HG03108 (cell line): ENCODE measurements at regions not wholly inside any gene's neighbourhood (a gene's known extent, or its start where the extent isn't known, plus 50 kb on each side); places are given as distances from the start of the nearest gene placed in this dataset.
"Not testable (repeated sequence)": the region's sequence is repeated elsewhere in the genome, so short reads cannot be mapped to it uniquely, and the experiment has no call there.

Experiments used
- ATAC-seq: cut with Tn5 transposase; IDR thresholded peaks from one replicate; pipeline ENCODE4 v1.9.1; 2021; ENCODE audit warnings: moderate library complexity; ENCODE audit not compliant: unreplicated experiment

DNA sequence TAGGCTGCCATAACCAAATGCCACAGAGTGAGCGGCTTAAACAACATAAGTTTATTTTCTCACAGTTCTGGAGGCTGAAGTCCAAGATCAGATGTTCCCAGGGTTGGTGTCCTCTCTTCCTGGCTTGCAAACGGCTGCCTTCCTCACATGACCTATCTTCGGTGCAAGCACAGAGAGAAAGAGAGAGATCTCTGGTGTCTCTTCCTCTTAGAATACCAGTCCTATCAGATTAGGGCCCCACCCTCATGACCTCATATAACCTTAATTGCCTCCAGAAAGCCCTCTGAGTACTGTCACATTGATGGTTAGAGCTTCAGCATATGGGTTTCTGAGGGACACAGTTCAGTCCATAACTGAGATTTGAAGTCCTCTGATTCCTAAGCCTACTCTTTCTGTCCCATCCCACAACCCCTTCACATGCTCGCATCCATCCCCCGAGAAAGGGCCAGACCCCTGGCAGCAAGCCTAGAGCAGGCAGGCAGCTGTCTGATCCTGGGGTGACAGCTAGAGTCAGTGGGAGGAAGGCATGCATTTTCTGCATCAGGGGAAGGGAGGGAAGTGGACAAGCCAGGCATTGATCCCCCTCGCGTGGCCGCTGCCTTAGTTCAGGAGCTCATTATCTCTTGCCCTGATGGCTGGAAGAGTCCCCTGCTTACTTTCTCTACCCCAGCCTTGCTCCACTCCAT, 114.1 kb downstream of the FAR1 start:
- no peak for ATAC-seq

DNA sequence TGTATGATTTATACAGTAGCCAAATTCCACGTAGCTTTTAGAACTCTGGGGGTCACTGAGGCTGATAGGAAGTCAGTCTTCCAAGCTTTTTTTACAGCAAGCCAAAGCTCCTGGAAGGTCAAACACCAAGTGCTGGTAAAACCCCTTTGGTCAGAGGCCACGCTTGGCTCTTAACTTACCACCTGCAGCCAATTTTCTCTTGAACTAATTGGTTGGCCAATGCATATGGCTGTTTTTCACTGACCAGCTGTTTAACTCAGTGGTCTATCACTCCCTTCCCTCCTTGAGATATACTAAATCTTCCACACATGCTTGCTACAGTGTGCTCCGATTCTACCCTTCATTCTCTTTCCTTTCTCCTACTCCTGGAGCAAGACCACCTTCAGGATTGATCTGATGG, 116.0 kb downstream of the FAR1 start:
- ATAC-seq = no peak

DNA sequence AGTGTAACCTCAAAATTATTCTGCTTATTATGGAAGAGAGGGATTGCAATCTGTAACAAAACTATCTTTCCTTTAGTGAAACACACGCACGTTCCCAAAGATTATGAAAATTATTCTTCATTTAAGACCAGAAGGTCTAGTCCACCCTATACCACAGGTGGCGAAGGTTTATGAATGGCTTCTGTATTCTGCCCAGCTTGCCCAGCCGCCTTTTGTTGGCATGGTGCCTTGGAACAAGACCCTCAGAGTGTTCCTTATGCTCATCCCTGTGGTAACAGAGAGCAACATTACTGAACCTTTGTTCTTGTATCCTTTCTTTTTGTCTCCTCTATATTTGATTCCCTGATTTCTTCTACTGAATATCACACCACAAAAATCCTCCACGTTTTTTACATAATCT, 116.4 kb downstream of the FAR1 start:
- ATAC-seq = no peak

DNA sequence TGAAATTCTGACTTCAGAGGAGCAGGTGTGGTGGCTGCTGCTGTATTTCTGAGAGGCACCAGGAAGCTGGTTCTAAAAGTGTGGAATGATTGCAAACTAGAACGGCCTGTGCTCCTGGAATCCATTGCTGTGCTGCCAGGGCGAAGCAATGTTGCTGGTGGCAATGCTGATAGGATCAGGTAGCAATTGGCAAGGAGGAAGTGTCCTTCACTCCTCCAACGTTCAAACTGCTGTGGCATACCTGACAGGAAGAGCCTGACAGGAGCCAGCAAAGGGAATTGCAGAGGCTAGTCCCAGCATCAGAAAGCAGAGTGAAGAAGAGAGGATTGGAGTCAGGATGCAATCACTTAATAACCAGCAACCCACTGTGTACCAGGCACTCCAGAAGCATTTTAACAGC, 118.2 kb downstream of the FAR1 start:
- no peak for ATAC-seq

DNA sequence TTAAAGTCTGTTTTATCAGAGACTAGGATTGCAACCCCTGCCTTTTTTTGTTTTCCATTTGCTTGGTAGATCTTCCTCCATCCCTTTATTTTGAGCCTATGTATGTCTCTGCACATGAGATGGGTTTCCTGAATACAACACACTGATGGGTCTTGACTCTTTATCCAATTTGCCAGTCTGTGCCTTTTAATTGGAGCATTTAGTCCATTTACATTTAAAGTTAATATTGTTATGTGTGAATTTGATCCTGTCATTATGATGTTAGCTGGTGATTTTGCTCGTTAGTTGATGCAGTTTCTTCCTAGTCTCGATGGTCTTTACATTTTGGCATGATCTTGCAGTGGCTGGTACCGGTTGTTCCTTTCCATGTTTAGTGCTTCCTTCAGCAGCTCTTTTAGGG, 129.1 kb downstream of the FAR1 start:
- ATAC-seq = not testable (repeated sequence)

DNA sequence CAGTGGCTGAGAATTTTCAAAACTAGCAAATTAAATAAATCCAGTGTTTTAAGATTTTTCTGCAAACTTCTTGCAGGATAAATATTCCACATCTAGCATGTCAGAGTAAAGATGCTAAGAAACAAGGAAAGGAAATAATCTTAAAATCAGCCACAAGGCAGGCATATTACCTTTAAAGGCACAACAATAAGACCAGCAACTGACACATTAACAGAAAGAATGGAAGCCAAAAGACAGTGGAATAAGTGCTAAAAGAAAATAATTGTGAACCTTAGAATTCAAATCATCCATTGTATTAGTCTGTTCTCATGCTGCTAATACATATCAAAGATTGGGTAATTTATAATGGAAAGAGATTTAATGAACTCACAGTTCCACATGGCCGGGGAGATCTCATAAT, 132.4 kb downstream of the FAR1 start:
- no peak for ATAC-seq

DNA sequence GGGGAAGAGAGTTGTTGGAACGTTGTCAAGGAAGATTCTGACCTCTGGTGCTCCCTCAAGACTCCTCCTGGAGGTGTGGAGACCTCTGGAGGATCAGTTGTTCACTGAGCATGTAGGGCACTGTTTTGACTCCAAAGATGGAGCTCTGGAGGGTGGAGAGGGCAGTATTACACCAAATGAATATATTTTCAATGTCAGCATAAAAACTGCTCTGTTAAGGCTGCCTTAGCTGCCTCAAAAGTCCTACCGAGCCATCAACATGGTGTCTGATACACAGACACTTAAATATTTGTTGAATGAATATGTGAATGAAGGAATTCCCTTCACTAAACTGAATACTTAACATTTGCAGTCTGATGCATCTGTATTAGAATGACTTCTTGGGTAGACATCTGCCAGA, 144.2 kb upstream of the SPON1 start:
- no peak for ATAC-seq

DNA sequence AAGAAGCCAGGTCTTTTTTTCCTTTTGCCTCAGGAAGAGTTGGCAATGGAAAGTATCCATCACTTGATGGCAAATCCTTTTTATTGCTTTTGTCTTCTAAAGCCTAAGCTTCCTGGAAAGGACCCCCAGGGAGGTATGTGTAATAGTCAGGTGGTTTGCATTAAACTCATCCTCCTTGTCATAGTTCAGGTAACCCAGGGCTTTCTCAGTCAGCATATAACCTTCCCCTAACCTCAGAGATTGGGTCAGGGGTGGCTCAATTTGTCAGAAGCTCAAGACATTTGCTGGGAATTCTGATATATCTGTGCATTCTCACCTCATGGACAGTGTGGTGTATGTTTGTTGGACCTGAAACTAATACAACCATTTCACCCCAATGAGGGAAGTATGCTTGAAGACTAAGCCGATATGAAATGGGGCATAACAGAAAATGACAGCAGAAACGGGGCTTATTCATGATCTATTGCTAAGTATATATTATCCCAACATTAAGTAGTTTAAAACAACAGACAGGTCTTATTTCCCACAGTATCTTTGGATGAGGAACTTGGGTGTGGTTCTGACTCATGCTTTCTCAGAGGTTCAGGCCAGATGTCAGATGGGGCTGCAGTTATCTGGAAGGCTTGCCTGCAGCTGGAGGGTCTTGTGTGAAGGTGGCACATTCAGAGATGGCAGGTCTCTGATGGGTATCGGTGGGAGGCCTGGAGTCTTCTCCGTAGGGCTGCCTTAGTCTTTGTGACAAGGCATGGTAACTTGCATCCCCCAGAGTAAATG, 135.8 kb upstream of the SPON1 start:
- ATAC-seq = no peak

DNA sequence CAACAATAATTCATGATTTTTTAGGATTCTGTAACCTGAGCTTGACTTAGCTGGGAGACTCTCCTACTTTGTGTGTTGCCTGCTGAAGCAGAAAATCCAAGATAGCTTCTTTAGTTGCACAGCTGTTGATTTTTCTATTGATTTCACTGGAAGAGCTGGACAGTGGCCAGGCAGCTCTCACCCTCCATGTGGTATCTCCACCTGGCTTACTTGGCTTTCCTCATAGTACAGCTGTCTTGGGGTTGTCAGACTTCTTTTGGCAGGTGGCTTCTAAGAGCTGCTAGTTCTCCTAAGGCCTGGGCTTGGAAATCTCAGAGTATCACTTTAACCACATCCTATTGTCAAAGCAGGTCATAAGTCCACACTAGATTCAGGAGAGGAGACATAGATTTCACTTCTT, 130.8 kb upstream of the SPON1 start:
- ATAC-seq = no peak

DNA sequence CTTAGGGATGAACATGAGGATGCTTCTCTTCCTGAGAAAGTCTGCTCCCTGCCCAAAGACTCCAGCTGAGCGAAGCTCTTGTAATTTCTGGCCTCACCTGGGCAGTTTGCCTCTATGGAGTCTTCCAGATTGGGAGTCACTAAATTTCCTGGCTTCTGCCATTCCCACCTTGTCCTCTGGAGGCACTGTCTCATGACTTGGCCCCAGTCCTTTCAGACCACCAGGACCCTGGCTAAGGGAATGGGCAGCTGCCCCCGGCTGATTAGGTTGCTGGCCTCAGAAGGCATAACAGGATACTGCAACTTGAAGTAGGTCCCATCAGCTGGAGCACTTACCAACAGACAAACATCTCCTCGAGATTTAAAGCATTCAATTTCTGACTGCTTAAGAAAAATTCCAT, 128.1 kb upstream of the SPON1 start:
- ATAC-seq = no peak

DNA sequence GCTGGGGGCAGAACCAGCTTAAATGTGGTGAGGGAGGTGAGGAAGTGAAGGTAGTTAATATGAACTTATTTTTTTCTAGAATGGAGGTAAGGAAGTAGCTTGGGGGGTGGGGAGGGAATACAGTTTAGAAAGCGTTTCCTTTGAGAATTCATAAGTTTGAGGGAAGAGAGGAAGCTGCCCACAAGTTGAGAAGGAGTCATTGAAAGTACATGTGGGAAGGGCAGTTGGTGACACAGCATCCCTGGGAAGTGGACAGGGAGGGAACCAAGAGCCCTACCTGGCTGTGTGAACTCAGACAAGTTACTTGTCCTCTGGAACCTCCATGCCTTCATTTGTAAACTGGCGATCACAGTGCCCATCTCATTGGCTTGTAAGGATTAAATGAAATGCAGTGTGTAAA, 125.9 kb upstream of the SPON1 start:
- no peak for ATAC-seq

DNA sequence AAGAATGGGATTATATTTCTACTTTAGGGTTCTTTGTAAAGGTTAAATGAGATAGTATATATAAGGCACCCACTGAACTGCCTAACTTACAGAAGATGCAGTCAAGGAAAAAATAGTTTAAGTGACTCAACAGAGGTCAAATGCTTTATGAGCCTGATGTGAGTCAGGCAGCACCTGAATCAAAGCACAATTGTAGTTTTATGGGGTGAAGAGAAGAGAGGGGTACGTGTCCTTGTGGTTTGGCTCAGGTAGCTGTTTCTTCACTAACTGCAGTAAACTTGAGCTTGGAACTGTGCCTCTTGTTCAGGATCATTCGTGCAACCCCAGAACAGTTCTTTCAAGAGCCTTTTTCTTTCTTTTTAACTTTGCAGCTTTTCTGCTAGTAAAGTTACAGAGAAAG, 125.2 kb upstream of the SPON1 start:
- no peak for ATAC-seq

DNA sequence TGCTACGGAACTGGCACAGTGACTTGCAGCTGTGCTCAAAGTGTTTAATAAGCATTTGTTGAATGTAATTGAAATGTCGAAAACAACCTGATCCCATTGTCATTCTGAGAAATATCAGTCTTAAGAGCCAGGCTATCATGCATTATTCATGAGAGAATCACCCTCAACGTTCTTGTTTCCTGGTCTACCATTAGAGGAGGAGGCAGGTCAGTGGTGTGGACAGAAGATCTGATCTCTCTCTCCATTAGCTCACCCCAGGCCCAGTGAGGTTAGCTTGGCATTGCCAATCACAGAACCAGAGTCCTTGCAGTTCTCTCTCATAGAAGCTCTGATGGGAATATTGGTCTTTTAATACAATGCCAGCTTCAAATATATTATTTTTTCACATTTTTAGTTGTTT, 121.1 kb upstream of the SPON1 start:
- ATAC-seq = no peak

DNA sequence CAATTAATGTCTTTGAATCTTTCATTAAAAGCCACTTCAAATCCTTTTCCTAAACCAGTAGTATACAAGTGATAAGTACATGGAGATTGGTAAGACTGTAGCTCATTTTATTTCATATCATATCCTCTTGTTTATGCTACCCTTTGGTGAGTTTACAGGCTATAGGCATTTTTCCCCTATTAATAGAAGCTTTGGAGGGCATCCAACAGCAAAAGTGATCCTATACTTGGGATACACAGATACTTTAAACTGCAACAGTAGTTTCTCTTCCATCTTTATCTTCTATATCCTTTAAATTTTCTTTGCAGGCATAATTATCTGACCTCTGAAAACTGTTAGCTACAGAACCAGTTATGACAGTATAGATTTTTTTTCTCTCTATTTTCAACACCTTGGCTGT, 114.5 kb upstream of the SPON1 start:
- ATAC-seq = no peak

DNA sequence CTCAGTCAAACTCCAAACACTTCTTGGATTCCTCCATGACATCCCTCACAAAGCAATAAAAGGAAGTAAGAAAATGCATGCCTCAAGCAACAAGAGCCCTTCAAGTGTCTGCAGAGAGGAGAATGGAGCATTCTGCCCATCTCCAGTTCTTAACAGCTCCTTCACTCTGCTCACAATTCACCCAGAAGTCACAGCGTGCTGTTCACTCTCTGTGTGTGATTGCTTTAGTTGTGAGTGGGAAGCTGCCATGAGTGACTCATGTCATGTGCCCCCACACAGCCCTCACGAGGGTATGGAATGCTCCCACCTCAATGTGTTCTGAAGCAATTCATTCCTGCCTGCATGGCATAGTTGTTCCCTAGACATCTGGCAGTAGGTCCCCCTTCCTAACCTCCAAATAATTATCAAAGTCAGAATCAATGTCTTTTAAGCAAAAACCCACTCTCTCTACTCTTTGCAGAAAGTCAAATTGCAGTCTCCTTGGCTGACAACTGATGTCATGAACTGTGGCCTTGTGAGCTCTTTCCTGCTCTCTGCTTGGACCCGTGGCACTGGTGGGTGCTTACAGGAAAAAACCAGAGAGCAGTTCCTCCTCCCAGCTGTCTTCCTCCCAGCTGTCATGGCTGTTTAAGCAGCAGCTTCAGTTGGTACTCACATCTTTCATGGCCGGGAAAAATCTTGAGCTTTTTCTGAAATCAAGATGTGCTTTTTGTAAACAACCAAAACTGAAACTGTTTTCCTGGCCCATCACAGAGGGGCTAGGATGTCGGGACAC, 112.1 kb upstream of the SPON1 start:
- ATAC-seq = no peak

DNA sequence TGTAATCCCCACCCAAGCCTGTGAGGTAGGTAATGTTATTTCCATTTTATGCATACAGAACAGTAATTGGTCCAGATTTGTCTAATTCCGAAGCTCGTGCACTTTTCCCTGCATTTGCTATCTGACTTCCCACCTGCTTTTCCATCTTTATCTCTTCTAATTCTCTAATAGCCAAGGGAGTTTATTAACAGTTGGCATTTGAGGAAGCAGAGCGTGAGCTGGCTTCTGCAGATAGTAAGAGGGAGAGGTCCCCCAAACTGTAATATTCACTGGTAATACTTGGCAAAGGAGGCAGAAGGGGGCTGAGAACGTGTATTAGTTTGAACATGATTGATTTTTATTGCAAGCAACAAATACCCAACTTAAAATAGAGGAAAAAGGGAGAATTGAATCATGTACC, 110.8 kb upstream of the SPON1 start:
- no peak for ATAC-seq

DNA sequence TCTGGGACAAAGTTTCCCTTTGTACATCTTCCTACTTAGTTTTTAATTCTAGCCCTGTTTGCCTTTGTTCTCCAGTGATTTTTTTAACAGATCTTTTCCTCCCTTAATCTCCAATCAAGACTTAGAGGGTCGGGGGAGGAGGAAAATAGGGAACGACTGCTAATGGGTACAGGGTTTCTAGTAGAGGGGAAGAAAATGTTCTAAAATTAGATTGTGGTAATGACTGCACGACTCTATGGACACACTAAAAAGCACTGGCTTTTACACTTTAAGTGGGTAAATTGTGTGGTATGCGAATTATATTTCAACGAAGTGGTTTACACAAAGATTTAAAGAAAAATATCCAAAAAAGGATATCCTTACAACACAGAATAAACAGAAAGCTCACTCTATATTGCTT, 110.0 kb upstream of the SPON1 start:
- no peak for ATAC-seq

DNA sequence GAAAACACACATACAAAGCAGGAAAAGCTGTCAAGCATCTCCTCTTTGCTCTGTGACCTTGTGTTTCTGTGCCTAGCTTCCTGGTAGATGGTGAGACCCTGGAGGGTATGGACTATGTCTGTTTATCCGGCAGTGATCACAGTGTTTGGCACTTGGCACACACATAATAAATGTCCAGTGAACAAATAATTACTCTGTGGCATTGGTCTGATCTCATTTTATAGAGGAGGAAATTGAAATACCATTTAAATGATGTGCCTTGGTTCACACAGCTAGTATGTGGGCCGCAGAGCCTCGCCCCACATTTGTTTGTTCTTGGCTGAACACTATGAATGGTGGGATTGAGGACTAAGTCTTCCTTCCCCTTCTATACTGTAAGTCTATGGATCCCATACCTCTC, 104.7 kb upstream of the SPON1 start:
- no peak for ATAC-seq

DNA sequence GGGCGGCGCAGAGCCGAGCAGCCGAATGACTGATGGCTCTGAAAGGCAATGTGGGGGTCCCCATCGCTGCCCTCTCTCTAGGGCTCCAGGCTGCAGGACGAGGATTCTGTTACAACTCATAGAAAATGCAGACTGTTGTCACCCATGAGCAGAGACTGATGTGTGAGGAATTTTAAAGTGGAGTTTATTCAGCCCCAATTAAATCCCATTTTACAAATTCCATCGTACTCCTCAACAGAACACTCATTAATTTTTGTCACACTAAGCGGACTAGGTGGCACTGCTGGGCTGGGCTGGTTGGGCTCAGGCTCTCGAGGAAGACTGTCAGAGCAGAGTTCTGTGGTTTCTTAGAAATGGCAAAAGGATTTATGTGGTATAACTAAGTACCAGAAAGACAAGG, 102.6 kb upstream of the SPON1 start:
- ATAC-seq = no peak

DNA sequence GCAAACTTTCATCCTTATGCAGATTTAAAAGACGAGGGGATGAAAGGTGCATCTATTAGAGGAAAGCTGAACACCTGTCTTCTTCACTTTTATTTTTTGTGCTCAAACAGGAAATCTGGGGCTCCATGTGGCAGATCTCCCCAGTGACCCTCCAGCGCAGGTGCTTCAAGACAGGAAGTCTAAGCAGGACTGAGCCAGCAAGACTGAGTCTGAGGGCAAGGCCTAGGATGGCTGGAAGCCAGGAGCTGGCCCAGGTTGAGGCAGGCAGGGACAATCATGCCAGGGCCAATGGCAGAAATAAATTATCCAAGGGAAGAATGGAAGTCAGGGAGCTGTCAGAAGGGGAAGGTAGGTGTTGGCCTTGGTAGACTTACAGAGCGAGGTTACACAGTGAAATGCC, 101.1 kb upstream of the SPON1 start:
- peak; percentile 74 for ATAC-seq

DNA sequence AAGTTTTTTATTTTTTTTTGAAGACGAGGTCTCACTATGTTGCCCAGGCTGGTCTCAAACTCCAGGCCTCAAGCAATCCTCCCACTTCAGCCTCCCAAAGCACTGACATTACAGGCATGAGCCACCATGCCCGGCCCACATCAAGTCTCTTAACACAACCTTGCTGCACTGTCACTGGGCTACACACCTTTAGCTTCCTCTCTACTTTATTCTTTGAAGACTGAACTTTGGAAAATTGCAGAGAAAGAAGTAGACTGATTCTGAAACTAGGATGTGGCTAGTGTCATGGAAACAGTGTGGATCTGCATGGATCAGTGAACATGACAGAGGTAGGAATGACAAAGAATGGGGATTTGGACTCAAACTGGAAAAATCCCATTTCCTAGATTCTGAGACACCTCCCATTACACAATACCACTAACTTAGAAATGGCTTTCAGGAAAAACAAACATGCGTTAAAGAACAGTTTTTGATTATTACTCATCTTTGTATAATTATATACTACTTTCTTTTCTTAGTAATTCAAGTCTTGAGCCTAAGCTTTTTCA, 99.6 kb upstream of the SPON1 start:
- no peak for ATAC-seq
